HG03520 (cell line): ENCODE measurements at regions not wholly inside any gene's neighbourhood (a gene's known extent, or its start where the extent isn't known, plus 50 kb on each side); places are given as distances from the start of the nearest gene placed in this dataset.

Experiments
- ATAC-seq: cut with Tn5 transposase; IDR thresholded peaks from one replicate; pipeline ENCODE4 v1.9.1; 2021; ENCODE audit warnings: mild to moderate bottlenecking, moderate library complexity; ENCODE audit not compliant: unreplicated experiment

DNA sequence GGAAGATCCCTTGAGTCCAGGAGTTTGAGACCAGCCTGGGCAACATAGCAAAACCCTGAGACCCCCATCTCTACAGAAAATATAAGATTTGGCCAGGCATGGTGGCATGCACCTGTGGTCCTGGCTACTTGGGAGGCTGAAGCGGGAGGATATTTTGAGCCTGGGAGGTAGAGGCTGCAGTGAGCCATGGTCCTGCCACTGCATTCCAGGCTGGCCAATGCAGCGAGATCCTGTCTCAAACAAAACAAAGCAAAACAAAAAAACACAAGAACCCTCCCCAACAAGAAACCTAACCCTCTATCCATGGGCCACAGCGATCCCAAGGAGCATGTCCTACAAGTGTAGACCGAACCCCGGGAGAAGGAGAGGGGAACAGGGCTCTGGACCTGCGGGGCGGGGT is 133.3 kb downstream of the MGAT5B start:
- no peak for ATAC-seq

DNA sequence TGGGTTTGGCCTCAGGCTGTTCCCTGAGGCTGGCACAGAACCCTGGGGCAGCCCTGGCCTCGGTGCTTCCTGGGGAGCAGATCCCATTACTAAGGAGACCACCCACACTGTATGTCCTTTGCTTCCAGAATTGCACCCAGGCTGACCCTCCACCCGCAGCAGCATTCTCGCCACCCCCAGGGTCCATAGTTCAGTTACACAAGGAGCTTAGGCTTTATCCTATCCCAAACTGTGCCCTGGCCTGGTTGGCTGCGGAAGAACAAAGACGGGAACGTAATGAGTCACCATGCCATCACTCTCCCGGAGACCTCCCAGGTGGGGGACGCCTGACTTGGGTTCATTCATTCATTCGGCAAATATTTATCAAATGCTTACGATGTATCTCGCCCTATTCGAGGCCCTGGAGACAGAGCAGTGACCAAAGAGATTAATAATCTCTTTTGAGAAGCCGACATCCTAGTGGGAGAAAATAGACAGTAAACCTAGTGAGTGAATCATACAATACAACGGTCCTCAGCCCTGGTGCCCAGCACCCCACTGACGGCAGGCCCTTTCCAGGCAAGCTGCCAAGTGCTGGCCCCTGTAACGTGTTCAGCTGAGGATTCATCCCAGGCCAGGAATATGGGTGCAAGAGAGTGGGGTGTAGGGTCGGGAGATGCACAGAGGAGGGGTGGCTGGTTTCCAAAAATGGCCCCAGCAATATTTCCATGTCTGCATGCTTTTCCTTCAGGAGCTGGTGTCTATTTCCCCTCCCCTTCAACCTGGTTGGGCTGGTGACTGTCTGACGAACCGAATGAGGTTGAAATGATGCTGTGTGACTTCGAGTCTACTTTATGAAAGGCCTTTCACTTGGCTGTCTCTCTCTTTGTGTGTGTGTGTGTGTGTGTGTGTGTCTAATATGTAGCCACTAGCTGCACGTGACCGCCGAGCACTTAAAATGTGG is 134.2 kb downstream of the MGAT5B start:
- no peak for ATAC-seq

DNA sequence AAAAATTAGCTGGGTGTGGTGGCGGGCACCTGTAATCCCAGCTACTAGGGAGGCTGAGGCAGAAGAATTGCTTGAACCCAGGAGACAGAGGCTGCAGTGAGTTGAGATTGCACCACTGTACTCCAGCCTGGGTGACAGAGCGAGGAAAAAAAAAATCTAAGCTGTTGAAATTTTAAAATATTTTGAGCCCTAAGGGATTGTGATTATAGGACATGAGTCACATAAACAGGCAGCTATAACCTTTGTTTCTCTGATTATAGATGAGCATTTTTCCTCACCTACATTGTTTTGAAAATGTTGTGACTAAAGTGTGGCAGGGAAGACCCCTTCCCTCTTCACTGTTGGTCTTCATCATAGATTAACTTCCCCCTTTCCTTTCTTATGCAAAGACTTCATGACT is 135.5 kb downstream of the MGAT5B start:
- ATAC-seq: no peak

DNA sequence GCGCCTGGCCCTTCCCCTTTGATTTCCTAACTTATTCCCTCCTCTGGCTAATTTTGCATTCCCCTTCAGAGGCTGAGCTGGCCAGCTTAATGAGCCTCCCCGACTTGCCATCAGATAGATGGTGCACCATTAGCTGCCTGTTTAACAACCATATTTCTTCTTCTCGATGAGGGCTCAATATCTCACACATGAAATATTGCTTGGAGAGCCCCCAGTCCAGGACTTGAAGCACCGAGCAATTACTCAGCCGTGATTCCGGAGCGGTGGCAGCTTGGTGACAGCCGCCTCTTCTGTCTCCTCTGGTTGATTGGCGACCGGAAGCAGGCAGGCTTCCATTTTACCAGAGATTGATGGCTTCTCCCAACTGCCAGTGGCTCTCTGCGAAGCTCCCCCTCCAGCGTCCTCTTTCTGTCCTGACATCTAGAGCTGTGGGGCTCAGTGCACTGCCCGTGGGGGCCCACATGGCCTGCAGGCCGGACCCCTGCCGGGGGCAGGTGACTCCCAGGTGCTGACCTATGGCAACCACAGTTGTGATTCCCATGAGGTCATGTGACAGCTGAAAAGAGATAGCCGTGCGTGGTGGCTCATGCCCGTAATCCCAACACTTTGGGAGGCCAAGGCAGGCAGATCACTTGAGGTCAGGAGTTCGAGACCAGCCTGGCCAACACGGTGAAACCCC is 133.7 kb upstream of the SEC14L1 start:
- ATAC-seq: no peak

DNA sequence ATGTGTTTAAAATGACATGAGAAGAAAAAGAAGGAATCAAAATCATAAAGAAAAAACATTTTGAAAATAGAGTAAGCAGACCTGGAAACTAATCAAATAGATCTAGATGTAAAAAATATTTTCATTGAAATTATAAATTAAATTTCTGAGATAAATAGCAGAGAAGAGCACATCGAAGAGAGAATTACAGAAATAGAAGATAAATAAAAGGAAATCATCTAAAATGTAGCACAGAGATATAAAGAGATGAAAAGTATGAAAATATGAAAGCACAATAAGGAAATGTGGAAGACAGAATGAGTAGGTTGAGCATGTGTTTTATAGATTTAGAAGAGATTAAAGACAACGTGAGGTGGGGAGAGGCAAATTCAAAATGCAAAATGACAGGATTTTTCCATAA is 130.9 kb upstream of the SEC14L1 start:
- no peak for ATAC-seq

DNA sequence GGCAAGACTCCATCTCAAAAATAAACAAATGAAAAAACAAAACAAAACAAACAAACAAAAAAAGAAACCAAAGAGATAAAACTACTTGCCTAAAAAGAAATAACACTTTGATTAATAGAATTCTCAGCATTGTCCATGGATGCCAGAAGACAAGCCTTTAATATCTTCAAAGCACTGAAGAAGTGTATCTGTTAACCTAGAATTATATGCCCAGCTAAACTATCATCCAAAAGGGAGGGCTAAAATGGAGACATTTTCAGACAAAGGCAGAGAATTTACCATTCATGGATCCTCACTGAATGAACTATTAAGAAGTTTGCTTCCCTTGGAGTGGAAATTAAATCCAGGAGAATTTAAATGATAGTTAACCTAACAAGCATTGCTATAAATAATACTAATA is 130.1 kb upstream of the SEC14L1 start:
- no peak for ATAC-seq

DNA sequence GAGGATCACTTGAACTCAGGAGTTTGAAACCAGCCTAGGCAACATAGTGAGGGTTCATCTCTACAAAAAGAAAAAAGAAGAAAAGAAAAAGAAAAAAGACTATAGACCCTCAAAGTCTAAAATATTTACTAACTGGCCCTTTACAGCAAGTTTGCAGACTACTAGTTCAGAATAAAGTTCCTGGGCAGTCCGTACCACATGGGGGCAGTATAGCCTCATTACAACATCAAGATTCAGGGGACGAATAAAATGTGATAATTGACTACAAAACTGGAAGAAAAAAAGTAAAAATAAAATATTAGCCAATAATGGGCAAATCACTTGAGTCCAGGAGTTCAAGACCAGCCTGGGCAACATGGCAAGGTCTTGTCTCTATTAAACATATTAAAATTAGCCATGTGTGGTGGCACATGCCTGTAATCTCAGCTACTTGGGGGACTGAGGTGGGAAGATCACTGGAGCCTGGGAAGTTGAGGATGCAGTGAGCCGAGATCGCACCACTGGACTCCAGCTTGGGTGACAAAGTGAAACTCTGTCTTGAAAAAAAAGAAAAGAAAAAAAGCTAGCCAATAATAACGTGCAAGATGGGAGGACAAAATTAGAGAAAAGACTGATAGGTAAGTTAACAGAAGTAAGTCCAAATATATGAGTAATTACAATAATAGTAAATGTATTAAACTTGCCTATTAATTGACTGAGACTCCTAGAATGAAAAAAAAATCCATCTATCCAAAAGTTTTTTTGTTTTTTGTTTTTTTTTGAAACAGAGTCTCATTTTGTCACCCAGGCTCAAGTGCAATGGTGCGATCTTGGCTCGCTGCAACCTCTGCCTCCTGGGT is 129.4 kb upstream of the SEC14L1 start:
- no peak for ATAC-seq

DNA sequence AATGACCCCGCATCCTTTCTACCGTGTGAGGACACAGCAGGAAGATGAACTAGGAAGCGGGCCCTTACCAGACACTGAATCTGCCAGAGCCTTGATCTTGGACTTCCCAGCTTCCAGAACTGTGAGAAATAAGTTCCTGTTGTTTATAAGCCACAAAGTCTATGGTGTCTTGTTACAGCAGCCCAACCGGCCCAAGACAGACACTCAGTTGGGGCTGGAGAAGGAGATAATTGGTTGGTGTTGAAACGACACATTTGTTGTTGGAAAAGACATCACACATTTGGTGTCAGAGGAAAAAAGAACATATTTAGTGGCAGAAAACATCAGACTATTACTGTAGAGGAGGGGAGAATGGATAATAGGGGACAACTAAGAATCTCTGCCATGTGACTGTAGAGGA is 122.3 kb upstream of the SEC14L1 start:
- ATAC-seq: no peak

DNA sequence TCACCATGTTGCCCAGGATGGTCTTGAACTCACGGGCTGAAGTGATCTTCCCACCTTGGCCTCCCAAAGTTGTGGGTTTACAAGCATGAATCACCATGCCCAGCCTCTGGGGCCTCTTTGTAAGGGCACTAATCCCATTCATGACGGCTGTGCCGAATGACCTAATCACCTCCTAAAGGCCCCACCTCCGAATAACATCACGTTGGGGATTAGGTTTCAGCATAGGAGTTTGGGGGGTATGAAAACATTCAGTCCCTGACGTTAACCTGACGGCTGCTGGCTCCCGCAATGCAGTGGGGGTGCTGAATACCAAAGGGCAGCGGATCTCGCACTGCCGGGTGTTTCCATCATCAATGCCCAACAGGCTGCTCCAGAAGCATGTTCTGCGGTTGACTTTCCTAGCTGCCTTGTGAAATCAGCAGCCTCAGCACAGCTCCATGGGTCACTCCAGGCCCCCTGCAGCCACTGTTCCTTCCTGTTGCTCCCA is 120.8 kb upstream of the SEC14L1 start:
- no peak for ATAC-seq

DNA sequence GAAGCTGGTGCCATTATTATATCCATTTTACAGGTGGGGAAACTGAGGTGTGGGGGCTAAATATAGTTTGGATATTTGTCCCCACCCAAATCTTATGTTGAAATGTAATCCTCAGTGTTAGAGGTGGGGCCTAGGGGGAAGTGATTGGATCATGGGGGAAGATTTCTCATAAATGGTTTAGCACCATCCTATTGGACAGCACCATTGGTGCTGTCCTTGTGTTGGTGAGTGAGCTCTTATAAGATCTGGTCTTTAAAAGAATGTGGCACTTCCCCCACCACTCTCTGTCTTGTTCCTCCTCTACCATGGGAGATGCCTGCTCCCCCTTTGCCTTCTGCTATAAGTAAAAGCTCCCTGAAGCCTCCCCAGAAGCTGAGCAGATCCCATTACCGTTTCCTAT is 119.8 kb upstream of the SEC14L1 start:
- ATAC-seq: no peak

DNA sequence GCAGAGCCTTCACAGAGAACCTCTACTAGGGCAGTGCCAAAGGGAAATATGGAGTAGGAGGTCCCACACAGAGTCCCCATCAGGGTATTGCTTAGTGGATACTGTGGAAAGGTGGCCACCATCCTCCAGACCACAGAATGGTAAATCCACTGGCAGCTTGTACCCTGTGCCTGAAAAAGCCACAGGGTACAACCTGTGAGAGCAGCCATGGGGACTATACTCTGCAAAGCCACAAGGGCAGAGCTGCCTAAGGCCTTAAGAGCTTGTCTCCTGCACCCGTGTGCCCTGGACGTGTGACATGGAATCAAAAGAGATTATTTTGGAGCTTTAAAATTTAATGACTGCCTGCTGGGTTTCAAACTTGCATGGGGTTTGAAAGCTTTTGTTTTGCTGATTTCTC is 118.0 kb upstream of the SEC14L1 start:
- ATAC-seq: no peak

DNA sequence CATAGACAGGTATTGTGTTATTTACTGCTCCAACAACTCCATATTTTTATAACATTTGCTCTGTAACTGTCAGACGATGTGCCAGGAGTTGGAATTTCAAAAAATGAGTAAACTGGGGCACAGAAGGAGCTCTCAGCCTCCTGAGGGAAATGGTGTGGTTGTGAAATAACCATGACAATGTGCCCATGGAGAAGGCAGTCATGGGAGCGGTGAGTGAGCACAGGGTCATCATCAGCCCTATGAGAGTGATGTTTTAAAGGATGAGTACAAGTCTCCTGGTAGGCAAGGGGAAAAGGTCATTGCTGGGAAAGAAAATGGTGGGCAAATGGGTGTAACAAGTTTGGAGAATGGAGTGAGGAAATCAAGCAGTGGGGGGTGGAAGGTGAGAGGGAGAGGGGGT is 115.0 kb upstream of the SEC14L1 start:
- no peak for ATAC-seq

DNA sequence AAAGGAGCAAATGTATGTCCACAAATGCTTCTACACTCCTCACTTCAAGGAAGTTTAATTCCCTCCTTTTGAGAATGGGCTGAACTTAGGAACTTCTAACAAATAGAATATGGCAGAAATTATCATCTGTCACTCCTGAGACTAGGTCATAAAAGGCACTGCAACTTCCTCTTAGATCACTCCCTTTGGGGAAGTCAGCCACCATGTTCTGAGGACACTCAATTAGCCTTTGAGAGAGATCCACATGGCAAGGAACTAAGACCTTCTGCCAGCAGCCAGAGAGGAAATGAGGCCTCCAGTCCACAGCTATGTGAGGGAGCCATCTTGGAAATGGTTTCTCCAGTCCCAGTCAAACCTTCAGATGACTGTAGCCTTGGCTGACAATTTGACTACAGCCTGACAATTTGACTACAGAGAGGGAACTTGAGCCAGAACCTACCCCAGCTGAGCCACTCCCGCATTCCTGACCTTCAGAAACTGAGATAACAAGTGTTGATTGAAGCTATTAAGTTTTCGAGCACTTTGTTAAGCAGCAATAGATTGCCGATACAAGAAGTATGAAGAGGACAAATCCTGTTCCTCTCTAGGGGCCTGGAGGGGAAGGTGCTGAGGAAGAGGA is 113.4 kb upstream of the SEC14L1 start:
- ATAC-seq: no peak

DNA sequence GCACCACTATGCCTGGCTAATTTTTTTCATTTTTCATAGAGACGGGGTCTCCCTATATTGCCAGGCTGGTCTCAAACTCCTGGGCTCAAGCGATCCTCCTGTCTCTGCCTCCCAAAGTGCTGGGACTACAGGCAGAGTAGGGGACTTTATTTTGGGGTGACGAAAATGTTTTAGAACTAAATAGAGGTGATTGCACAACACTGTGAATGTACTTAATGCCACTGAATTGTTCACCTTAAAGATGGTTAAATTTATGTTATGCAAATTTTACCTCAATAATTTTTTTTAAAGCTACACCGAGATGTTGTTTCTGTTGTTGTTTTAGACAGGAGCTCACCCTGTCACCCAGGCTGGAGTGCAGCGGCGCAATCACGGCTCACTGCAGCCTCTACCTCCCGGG is 111.9 kb upstream of the SEC14L1 start:
- no peak for ATAC-seq

DNA sequence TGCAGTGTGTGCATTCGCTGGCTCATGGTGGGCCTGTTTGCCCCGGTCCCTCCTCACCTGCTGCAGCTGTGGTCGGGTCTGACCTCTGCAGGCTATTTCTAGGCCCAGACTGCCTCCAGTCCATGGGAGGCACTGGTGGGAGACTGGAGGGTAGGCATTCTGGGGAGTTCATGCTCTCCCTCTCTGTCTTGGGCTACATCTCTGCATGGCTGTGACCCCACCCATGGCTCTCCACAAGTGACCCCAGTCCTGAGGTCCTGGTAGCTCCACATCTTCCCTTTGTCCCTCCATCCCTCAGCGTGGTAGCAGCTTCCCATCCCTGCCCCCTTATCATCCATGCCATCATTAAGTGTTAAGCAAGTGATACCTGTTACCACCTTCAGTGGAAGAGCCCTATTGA is 107.8 kb upstream of the SEC14L1 start:
- ATAC-seq: no peak

DNA sequence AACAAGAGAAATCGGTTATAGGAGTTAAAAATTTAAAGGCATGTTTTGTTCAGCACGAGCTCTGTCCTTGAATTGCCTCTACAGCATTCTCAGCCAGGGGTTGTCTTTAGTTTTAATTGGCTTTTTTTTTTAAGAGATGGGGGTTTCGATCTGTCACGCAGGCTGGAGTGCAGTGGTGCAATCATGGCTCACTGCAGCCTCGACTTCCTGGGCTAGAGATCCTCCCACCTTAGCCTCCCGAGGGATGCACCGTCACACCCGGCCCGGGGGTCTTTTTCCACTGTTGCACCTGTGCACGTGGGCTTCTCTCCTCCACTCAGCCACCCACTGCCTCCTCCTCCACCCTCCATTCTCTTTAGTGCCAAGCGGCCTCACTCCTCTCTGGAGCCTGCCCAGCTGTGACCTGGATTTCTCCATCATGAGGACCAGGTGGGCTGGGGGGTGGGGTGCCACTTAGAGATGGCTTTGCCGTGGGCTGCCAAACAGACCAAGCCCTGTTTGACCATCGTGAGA is 106.8 kb upstream of the SEC14L1 start:
- ATAC-seq: no peak

DNA sequence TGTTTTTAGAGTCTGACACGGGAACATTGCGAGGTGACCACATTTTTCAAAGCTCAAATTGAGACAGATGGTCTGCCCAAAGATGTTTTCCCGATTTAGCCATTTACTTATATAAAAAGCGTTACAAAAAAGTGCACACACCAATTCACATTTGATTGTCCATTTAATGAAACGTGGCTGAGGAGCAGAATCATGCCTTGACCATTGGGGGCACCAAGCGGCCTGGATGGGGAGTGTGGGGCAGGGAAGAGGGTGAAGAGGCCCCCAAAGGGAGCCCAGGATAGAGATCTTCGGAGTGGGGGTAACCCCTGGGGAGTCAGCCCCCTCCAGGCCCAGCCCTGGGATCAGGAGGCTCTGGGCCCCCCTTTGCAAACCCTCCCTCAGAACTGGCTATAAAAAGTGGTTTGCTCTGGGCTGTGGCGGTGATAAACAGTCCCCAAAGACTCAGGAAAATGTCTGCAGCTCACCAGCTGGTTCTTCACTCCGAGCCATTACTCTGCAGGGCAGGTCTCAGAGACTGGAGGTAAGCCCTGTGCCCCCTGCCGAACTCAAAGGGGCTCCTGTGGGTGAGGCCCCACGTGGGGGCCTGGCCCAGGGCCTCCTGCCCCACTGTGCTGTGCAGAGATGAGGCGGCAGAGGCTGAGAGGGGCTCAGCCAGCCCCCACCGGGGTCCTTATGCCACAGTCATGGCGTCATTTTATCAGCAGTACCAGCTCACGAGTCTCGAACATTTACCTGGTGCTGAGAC is 105.9 kb upstream of the SEC14L1 start:
- no peak for ATAC-seq

DNA sequence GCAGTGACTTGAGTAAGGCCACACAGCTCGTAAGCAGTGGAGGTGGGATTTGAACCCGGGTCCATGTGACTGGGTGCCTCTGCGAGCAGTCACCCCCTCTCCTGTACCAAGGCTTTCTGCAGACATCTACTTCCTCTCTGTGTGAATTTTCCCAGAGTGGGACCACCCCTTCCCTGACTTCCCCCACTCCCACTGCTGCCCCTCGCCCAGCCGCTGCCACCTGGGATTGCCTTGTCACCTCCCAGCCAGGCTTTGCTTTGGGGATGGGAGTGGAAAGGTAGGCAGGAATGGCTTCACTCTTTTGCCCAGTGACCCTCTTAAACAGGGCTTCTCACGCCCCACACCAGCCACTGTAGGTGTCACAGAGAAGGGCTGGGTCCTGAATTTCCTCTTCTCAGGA is 105.2 kb upstream of the SEC14L1 start:
- ATAC-seq: no peak

DNA sequence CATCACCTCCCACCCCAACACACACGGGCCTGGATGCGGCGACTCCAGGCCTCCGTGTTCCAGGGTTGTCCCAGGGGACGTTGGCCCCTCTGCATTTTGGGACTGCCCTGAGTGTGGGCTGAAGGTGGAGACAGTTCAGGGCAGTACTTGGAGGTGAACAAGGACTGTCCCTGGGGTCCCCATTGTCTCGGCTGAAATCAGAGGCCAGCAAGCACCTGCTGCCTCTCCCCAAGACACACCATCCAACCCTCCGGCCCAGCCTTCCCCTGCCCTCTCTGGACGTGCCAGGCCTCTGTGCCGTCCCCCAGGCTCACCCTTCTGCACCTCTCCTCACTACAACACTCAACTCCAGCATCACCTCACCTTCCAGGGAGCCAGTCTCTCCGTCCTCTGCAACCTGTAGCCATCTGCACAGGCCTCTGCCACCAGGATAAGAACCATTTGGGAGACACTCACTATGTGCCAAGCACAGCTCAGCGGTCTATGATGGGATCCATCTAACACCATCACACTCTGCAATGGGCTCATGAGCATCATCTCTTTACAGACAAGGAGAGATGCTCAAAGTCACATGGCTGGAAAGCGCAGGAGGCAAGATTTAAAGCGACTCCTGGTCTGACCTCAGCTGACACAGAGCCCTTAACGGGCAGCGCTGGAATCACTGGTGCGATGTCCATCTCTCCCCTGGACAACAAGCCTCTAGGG is 104.5 kb upstream of the SEC14L1 start:
- no peak for ATAC-seq
